GM12872 (cell line): ENCODE measurements at regions not wholly inside any gene's neighbourhood (a gene's known extent, or its start where the extent isn't known, plus 50 kb on each side); places are given as distances from the start of the nearest gene placed in this dataset.

Experiments used
- TF ChIP-seq, protein P1 (sequence below): IDR thresholded peaks from 3 replicates; pipeline ENCODE4 v1.5.1; 2011; ENCODE audit warnings: low read depth, mild to moderate bottlenecking, low read length, moderate library complexity; ENCODE audit not compliant: insufficient read depth

DNA sequence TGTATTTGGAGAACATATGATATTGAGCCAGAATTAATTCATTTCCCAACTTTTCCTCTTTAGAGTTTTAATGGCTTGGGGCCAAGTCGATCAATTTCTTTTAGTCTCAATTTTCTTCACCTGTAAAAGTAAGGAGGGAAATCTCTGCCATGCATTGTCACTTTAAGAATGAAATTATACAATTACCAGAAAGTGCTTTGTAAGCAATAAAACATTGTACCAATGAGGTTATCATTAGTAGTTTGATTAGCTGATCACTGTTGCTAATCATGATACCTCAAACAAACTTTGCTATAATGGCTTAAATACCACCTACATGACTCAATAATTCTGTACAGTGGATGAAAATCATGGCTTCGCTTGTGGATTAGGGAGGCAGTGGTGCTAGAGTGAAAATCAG lies 1525.8 kb upstream of the GOT2 start:
- TF ChIP-seq, protein P1, sequence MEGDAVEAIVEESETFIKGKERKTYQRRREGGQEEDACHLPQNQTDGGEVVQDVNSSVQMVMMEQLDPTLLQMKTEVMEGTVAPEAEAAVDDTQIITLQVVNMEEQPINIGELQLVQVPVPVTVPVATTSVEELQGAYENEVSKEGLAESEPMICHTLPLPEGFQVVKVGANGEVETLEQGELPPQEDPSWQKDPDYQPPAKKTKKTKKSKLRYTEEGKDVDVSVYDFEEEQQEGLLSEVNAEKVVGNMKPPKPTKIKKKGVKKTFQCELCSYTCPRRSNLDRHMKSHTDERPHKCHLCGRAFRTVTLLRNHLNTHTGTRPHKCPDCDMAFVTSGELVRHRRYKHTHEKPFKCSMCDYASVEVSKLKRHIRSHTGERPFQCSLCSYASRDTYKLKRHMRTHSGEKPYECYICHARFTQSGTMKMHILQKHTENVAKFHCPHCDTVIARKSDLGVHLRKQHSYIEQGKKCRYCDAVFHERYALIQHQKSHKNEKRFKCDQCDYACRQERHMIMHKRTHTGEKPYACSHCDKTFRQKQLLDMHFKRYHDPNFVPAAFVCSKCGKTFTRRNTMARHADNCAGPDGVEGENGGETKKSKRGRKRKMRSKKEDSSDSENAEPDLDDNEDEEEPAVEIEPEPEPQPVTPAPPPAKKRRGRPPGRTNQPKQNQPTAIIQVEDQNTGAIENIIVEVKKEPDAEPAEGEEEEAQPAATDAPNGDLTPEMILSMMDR, result no peak

DNA sequence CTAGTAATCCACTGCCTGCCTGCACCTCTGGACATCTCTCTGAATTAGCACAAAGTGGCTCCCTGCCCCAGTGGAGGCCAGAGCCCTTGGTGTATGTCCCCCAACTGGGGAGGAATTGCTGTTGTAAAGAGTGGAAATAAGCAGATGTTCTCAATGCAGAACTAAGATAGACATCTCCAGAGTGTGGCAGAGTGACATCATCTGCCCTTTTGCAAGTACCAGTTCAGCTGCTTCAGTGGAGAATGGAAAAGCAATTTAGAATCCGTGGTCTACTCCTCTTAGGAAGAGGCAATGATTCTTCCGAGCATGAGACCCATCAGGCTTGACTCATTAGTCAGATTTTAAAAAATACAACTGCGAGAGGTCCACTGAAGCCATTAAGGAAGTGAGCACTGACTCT lies 1512.0 kb upstream of the GOT2 start:
- TF ChIP-seq, protein P1, result no peak

DNA sequence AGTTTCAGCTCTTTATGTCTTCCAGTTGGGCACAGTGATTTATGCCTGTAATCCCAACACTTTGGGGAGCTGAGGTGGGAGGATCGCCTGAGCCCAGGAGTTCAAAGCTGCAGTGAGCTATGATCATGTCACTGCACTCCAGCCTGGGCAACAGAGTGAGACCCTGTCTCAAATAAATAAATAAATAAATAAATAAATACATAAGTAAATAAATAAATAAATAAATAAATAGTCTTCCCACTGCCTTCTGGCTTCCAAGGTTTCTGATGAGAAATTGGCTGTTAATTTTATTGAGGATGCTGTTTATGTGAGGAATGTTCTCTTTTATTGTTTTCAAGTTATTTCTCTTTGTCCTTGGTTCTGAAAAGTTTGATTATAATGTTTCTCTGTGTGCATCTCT lies 1507.6 kb upstream of the GOT2 start:
- TF ChIP-seq, protein P1, result no peak

DNA sequence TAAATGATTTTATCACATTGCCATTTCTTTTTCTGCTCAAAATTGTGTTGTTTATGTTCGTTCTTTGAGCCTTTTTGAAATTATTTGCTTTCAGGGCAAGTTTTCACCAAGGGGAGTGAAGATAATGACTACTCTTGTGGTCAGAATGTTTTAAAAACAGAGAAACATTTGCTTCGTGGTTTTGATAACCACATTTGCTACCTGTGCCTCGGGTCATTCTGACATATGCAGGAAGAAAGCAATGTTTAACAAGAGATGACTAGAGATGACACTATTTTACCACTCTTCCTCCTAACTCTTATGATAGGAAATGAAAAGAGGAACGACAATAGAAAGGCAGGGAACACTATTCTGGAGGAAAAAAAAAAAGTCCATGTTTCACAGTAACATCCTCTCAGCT lies 1496.5 kb upstream of the GOT2 start:
- TF ChIP-seq, protein P1, result no peak

DNA sequence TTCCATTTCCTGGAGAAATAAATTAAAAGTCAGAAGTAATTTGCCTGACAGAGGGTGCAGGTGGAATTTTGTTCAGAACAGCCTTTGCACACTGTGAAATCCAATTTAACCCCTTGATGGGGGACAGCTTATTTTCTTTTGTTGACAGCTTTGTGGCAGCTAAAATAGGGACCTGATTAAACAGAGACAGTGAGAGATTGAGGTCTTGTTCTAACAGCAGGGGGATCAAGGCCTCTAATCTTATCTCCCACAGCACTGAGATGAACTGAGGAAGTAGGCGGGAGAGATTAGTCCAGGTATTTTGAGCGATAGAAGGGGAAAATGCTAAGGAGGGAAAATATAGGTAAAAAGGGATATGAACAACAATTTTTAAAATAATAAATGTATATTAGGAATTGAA lies 1491.4 kb upstream of the GOT2 start:
- TF ChIP-seq, protein P1, result no peak

DNA sequence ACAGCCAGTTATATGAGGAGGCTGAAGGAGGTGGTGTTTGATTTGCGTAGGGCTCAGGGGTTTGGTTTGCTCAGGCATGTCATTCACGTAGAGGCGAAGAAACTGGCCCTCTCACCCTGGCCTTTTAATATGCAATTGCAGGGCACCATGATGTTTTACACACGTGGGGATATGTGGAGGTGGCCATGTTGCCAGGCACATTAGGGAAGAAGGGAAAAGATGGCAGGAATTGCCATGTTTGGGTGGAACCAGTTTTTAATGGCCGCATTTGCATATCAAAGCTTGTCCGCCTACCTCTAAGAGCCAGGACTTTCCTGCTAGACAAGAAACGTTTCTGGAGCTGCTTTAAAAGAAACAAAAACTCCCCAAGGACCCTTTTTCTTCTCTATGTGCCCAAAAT lies 1483.7 kb upstream of the GOT2 start:
- TF ChIP-seq, protein P1, result no peak

DNA sequence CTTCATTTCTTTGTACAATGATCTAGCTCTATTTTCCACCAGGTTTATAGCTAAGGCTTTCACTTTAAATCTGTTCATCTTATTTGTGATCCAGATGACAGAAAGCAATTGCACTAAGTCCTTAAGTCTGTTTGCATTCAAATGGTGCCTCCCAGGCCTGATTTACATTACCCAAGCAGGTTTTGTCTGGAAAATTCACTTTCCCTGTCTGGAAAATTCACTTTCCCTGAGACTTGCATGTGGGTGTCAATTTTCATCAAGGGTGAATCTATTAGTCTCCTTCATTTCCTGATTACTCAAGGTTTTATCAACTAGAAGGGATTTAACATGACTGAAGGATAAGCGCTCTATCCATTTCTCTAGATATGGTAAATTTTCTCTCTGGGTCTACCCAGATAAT lies 1480.2 kb upstream of the GOT2 start:
- TF ChIP-seq, protein P1, result no peak

DNA sequence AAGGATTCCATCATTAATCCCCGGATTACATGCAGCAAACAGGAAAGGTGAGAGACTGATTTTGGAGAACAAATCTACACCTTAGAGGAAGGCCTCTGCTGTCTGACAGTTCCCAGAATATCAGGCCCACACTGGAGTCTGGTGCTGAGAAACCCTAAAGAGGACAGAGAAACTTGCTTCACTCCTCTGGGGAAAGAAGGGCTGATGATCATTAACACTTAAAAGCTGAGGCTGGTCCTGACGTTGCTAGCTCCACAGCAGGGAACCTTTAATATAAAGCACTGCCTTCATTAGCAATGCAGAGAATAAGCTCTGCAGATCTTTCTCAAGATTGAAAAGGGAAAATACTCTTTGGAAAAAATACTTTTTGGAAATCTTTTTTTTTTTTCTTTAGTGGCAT lies 1472.4 kb upstream of the GOT2 start:
- TF ChIP-seq, protein P1, result no peak
